Activated naive CD4-positive, alpha-beta T cell treated with Interleukin-2 at 50 U/mL for 16 hours (primary cell): ENCODE measurements at regions not wholly inside any gene's neighbourhood (a gene's known extent, or its start where the extent isn't known, plus 50 kb on each side); places are given as distances from the start of the nearest gene placed in this dataset.
A peak's percentile ranks its signal among the peaks of the same experiment; 100 is the strongest.
"Not testable (repeated sequence)": the region's sequence is repeated elsewhere in the genome, so short reads cannot be mapped to it uniquely, and the experiment has no call there.

Source experiments
- DNase-seq: peaks from one replicate; pipeline ENCODE4 v3.0.0-alpha.2; 2020

GRCh38 chr7:42550706-42551470, 313.9 kb upstream of the GLI3 start:
- no peak for DNase-seq

- no peak for DNase-seq
These were observed 313.0 kb upstream of the GLI3 start for GRCh38 chr7:42549866-42550485.

- no peak for DNase-seq
These were observed 312.0 kb upstream of the GLI3 start for GRCh38 chr7:42548816-42549611.

- DNase-seq: no peak
These were observed 308.2 kb upstream of the GLI3 start for GRCh38 chr7:42545049-42545724.

- no peak for DNase-seq
These were observed 306.9 kb upstream of the GLI3 start for GRCh38 chr7:42543953-42544352.

- DNase-seq: not testable (repeated sequence)
These were observed 305.4 kb upstream of the GLI3 start for GRCh38 chr7:42542446-42542845.

GRCh38 chr7:42534441-42534840, 297.4 kb upstream of the GLI3 start:
- DNase-seq: no peak

- no peak for DNase-seq
These were observed 290.0 kb upstream of the GLI3 start for GRCh38 chr7:42527004-42527403.

- DNase-seq: no peak
These were observed 285.4 kb upstream of the GLI3 start for GRCh38 chr7:42522227-42522991.

- DNase-seq: no peak
These were observed 274.0 kb upstream of the GLI3 start for GRCh38 chr7:42511027-42511426.

- no peak for DNase-seq
These were observed 269.1 kb upstream of the GLI3 start for GRCh38 chr7:42506097-42506496.

GRCh38 chr7:42502022-42502421, 265.0 kb upstream of the GLI3 start:
- no peak for DNase-seq

GRCh38 chr7:42495256-42495655, 258.2 kb upstream of the GLI3 start:
- DNase-seq: no peak

GRCh38 chr7:42494736-42495135, 257.7 kb upstream of the GLI3 start:
- no peak for DNase-seq

- no peak for DNase-seq
These were observed 257.2 kb upstream of the GLI3 start for GRCh38 chr7:42494199-42494710.

GRCh38 chr7:42493436-42494198, 256.6 kb upstream of the GLI3 start:
- peak; percentile 3 for DNase-seq

GRCh38 chr7:42492920-42493319, 255.9 kb upstream of the GLI3 start:
- no peak for DNase-seq

- DNase-seq: no peak
These were observed 254.1 kb upstream of the GLI3 start for GRCh38 chr7:42491106-42491505.

- no peak for DNase-seq
These were observed 252.3 kb upstream of the GLI3 start for GRCh38 chr7:42489299-42489698.

- no peak for DNase-seq
These were observed 248.3 kb upstream of the GLI3 start for GRCh38 chr7:42485301-42485766.

- DNase-seq: no peak
These were observed 246.9 kb upstream of the GLI3 start for GRCh38 chr7:42483886-42484285.
